GM06990 (cell line): ENCODE measurements at regions not wholly inside any gene's neighbourhood (a gene's known extent, or its start where the extent isn't known, plus 50 kb on each side); places are given as distances from the start of the nearest gene placed in this dataset.
"Not testable (repeated sequence)": the region's sequence is repeated elsewhere in the genome, so short reads cannot be mapped to it uniquely, and the experiment has no call there.

Experiments used
- DNase-seq: peaks from one replicate; pipeline ENCODE4 v3.0.0-alpha.2; 2011; ENCODE audit not compliant: insufficient read length; ENCODE audit errors: extremely low read depth
- H3K27me3 ChIP-seq: replicated peaks from 2 replicates; pipeline ENCODE4 v1.6.0; 2011; ENCODE audit warnings: low read length; ENCODE audit not compliant: control insufficient read depth, insufficient read depth
- H3K36me3 ChIP-seq: 2 replicates; pipeline ENCODE4 v1.5.1; 2011; ENCODE audit warnings: low read length; ENCODE audit not compliant: control insufficient read depth, insufficient read depth
- H3K4me3 ChIP-seq: replicated peaks from 2 replicates; pipeline ENCODE4 v1.5.1; 2011; ENCODE audit warnings: low read depth, mild to moderate bottlenecking, control low read depth, low read length
- TF ChIP-seq, protein P1 (sequence below): IDR thresholded peaks from 2 replicates; pipeline ENCODE4 v1.5.1; 2011; ENCODE audit warnings: low read length, control low read depth, mild to moderate bottlenecking, inconsistent platforms; ENCODE audit not compliant: insufficient read depth, poor library complexity, severe bottlenecking

DNA sequence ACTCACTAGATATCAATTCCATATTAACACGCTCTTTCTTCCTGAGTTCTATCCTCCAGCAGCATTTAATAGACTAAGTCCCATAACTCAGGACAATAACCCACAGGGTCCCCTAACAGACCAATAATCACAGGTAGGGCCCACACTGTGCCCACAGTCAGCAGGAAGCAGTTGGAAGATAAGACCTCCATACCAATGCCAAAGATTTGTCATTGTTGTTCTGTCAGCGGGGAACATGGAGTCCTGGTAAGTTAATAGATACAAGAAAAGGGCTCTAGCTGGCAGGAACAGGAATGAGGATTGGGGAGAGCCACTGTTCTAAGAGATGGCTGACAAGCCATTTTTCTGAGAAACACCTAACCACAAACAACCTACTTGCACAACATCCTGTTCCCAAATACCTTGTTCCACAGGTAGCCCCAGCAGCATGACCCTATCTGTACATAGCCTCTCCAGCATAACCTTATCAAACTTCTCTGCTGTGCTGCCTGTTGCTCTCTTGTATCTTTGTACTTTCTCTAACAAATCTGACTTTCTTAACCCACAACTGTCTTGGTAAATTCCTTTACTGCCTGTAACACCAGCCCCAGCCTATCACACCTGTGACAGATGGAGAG, 142.0 kb upstream of the KCNJ15 start:
- no peaks in the 10 kb centered on the region for H3K27me3 ChIP-seq
- no peak overlapping the region for H3K4me3 ChIP-seq
- no peak for DNase-seq
- TF ChIP-seq, protein P1, sequence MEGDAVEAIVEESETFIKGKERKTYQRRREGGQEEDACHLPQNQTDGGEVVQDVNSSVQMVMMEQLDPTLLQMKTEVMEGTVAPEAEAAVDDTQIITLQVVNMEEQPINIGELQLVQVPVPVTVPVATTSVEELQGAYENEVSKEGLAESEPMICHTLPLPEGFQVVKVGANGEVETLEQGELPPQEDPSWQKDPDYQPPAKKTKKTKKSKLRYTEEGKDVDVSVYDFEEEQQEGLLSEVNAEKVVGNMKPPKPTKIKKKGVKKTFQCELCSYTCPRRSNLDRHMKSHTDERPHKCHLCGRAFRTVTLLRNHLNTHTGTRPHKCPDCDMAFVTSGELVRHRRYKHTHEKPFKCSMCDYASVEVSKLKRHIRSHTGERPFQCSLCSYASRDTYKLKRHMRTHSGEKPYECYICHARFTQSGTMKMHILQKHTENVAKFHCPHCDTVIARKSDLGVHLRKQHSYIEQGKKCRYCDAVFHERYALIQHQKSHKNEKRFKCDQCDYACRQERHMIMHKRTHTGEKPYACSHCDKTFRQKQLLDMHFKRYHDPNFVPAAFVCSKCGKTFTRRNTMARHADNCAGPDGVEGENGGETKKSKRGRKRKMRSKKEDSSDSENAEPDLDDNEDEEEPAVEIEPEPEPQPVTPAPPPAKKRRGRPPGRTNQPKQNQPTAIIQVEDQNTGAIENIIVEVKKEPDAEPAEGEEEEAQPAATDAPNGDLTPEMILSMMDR = no peak
- no peaks in the 10 kb centered on the region for H3K36me3 ChIP-seq

DNA sequence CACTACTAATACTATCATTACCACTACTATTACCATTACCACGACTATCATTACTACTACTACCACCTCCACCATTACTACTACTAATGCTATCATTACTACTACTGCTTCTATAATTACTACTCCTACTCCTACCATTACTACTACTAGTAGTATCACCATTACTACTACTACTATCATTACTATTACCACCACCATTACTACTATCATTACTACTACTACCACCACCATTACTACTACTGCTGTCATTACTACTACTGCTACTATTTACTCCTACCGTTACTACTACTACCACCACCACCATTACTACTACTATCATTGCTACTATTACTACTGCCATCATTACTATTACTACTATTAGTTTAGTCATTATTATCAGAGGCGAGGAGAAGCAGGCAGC, 140.9 kb upstream of the KCNJ15 start:
- Histone ChIP-seq H3K4me3 (no peak overlapping the region), H3K27me3 (no peaks in the 10 kb centered on the region), H3K36me3 (no peaks in the 10 kb centered on the region)
- no peak for DNase-seq
- TF ChIP-seq, protein P1 = no peak

DNA sequence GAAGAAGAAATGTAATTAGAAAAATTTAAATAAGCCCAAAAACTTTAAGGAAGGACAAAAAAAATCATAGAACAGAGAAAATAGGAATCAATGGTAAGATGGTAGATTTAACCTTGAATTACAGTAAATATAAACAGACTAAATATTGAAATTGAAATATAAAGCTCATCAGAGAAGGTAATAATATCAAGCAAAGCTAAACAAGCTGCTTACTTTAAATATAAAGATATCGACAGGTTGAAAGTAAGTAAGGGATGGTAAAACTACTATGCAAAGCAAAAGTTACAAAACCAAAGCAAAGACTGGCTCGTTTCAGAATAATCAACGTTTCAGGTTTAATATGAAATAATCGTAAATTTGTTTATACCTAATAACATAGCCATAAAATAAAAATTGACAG, 137.0 kb upstream of the KCNJ15 start:
- H3K4me3 ChIP-seq = no peak overlapping the region
- no peaks in the 10 kb centered on the region for H3K27me3 ChIP-seq
- no peak for DNase-seq
- no peaks in the 10 kb centered on the region for H3K36me3 ChIP-seq
- TF ChIP-seq, protein P1 = no peak

DNA sequence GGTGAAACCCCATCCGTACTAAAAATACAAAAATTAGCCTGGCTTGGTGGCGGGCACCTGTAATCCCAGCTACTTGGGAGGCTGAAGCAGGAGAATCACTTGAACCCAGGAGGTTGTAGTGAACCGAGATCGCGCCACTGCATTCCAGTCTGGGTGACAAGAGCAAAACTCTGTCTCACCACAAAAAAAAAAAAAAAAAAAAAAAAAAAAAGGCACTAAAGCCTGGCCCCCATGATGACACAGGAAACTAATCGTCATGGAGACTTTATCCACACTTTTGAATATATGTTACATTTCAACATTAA, 136.2 kb upstream of the KCNJ15 start:
- not testable (repeated sequence) for H3K36me3 ChIP-seq, H3K27me3 ChIP-seq, H3K4me3 ChIP-seq, DNase-seq

DNA sequence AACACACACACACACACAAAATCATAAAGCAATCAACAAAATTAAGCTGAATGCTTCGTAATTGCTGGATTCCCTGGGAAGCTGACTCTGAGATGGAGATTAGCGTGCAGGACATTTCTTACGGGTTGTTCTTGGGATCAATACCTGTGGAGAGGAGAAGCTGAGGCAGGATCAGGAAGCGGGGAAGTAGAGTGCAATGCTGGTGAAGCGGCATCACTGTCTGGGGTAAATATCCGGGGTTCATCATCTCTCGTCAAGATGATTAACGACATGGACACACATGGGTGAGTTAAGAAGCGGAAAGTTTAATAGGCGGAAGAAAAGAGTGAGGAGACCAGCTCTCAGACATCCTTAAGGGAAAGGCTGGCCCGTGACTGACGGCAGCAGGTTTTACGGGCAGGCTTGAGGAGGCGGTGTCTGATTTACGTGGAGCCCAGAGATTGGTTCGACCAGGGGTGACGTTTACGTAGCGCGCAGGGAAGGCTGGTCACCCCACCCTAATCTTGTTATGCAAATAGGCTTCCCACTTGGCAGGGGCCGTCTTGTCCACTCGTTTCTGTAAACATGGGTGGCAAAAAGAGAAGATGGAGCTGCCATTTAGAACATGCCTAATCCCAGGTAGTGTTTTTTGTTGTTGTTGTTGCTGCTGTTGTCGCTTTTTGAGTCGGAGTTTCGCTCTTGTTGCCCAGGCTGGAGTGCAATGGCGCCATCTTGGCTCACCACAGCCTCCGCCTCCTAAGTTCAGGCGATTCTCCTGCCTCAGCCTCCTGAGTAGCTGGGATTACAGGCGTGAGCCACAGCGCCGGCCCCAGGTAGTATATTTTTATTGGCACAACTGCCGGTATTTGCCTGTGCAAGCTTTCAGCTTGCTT, 135.6 kb upstream of the KCNJ15 start:
- no peak for DNase-seq
- H3K36me3 ChIP-seq = no peaks in the 10 kb centered on the region
- no peaks in the 10 kb centered on the region for H3K27me3 ChIP-seq
- H3K4me3 ChIP-seq = no peak overlapping the region
- TF ChIP-seq, protein P1 = no peak

DNA sequence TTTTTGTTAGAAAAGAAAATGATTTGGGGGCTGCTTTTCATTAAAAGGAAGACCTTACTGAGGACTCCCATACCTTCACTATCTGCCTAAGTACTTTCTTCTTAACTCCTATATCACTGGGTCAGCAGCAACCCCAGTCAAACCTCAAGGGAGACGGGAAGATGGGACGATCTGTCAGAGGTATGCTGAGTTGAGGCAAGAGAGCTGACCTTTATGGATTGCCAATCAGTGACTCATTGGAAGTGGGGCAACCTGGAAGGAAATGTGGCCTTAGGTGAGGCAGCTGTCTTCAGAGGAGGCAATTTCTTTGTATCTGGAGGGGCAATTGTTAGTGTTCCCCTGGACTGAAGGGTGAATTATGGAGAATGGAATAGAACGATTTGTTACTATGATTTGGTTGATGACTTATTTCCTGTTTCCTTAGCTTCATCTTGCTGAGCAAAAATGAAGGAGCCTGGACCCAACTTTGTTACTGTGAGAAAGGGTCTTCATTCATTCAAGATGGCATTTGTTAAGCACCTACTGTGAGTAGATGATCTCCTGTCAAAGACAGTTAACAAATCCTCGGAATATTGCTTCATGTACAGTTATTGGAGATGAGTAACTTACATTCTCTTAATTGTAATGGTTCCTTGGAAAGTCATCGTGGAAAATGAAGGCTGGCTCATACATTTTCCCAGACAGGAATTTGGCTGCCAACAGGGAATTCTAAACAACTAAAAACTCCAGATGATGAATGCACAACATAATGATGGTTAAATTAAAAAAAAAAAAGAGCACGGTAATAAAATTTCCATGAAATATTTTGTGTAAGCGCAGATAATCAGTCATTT, 134.7 kb upstream of the KCNJ15 start:
- Histone ChIP-seq H3K27me3 (no peaks in the 10 kb centered on the region), H3K4me3 (no peak overlapping the region), H3K36me3 (no peaks in the 10 kb centered on the region)
- no peak for DNase-seq
- TF ChIP-seq, protein P1 = no peak
